Osteoblast (primary cell): ENCODE measurements at regions not wholly inside any gene's neighbourhood (a gene's known extent, or its start where the extent isn't known, plus 50 kb on each side); places are given as distances from the start of the nearest gene placed in this dataset.

Experiments used
- DNase-seq: peaks from one replicate; pipeline ENCODE4 v3.0.0; 2011; ENCODE audit warnings: low spot score, mixed read lengths; ENCODE audit not compliant: insufficient read length; ENCODE audit errors: missing footprints
- H2AFZ ChIP-seq: 2 replicates; pipeline ENCODE4 v1.6.0; 2011; ENCODE audit warnings: mild to moderate bottlenecking, low read length
- H3K27ac ChIP-seq: 2 replicates; pipeline ENCODE4 v1.5.1; 2011; ENCODE audit warnings: mild to moderate bottlenecking, low read depth, low read length, moderate library complexity
- H3K27me3 ChIP-seq: 2 replicates; pipeline ENCODE4 v1.6.0; 2012; ENCODE audit warnings: mild to moderate bottlenecking, control low read depth, inconsistent platforms, low read length, moderate library complexity; ENCODE audit not compliant: insufficient read depth
- H3K36me3 ChIP-seq: 2 replicates; pipeline ENCODE4 v1.5.1; 2011; ENCODE audit warnings: mild to moderate bottlenecking, low read length, control low read depth, moderate library complexity; ENCODE audit not compliant: insufficient read depth
- H3K4me1 ChIP-seq: 2 replicates; pipeline ENCODE4 v1.5.1; 2011; ENCODE audit warnings: mild to moderate bottlenecking, low read length, control low read depth, moderate library complexity; ENCODE audit not compliant: insufficient read depth
- H3K4me2 ChIP-seq: 2 replicates; pipeline ENCODE4 v1.6.0; 2011; ENCODE audit warnings: mild to moderate bottlenecking, low read length; ENCODE audit not compliant: insufficient read depth
- H3K4me3 ChIP-seq: fragments of 200-600 bp; sonication (generic); 3 replicates; pipeline ENCODE4 v1.5.1; 2012; ENCODE audit warnings: mild to moderate bottlenecking, low read length, inconsistent platforms; ENCODE audit not compliant: insufficient read depth
- H3K79me2 ChIP-seq: 2 replicates; pipeline ENCODE4 v1.6.0; 2012; ENCODE audit warnings: mild to moderate bottlenecking, low read length, control low read depth, inconsistent platforms; ENCODE audit not compliant: insufficient read depth
- H3K9me3 ChIP-seq: 2 replicates; pipeline ENCODE4 v1.5.1; 2011; ENCODE audit warnings: low read depth, low read length, control low read depth
- H4K20me1 ChIP-seq: 2 replicates; pipeline ENCODE4 v1.6.0; 2012; ENCODE audit warnings: mild to moderate bottlenecking, low read length, control low read depth; ENCODE audit not compliant: insufficient read depth
- TF ChIP-seq, protein P1 (sequence below): IDR thresholded peaks from 2 replicates; pipeline ENCODE4 v1.5.1; 2011; ENCODE audit warnings: mild to moderate bottlenecking, low read depth, low read length, moderate library complexity; ENCODE audit errors: extremely low read depth

DNA sequence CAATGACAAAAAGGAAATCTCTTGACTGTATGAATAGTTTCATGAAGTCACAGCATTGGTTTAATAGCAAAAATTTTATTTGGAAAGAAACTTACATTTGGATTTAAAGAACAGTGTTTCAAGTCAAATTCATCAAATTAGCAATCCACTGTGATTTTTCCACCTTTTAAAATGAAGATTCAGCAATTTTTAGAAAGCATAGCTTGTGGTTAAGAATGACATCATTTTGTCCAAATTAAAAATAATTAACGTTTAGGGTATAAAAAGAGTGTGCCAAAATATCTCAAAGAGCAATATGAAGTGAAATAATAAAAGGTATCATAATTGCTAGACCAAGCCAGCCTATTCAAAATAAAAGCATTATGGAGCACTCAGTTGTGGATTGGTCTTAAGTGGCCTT lies 114.6 kb downstream of the PAX1 start:
- H3K79me2 ChIP-seq, result no peaks in the 10 kb centered on the region
- no peaks in the 10 kb centered on the region for H3K27me3 ChIP-seq
- no peak overlapping the region for H3K27ac ChIP-seq
- DNase-seq, result no peak
- no peaks in the 10 kb centered on the region for H3K4me1 ChIP-seq
- no peaks in the 10 kb centered on the region for H4K20me1 ChIP-seq
- no peak overlapping the region for H3K4me3 ChIP-seq
- no peaks in the 10 kb centered on the region for H3K9me3 ChIP-seq
- no peaks in the 10 kb centered on the region for H3K36me3 ChIP-seq
- no peak overlapping the region for H2AFZ ChIP-seq
- H3K4me2 ChIP-seq, result no peak overlapping the region
- TF ChIP-seq, protein P1, sequence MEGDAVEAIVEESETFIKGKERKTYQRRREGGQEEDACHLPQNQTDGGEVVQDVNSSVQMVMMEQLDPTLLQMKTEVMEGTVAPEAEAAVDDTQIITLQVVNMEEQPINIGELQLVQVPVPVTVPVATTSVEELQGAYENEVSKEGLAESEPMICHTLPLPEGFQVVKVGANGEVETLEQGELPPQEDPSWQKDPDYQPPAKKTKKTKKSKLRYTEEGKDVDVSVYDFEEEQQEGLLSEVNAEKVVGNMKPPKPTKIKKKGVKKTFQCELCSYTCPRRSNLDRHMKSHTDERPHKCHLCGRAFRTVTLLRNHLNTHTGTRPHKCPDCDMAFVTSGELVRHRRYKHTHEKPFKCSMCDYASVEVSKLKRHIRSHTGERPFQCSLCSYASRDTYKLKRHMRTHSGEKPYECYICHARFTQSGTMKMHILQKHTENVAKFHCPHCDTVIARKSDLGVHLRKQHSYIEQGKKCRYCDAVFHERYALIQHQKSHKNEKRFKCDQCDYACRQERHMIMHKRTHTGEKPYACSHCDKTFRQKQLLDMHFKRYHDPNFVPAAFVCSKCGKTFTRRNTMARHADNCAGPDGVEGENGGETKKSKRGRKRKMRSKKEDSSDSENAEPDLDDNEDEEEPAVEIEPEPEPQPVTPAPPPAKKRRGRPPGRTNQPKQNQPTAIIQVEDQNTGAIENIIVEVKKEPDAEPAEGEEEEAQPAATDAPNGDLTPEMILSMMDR, result no peak

GRCh38 chr20:21812379-21812778 lies 106.9 kb downstream of the PAX1 start:
- H3K27ac ChIP-seq, result no peak overlapping the region
- DNase-seq, result no peak
- TF ChIP-seq, protein P1, result no peak
- H4K20me1 ChIP-seq, result no peaks in the 10 kb centered on the region
- no peaks in the 10 kb centered on the region for H3K36me3 ChIP-seq
- no peak overlapping the region for H2AFZ ChIP-seq
- H3K4me2 ChIP-seq, result no peak overlapping the region
- H3K27me3 ChIP-seq, result no peaks in the 10 kb centered on the region
- no peaks in the 10 kb centered on the region for H3K79me2 ChIP-seq
- no peaks in the 10 kb centered on the region for H3K9me3 ChIP-seq
- no peak overlapping the region for H3K4me3 ChIP-seq
- no peaks in the 10 kb centered on the region for H3K4me1 ChIP-seq

DNA sequence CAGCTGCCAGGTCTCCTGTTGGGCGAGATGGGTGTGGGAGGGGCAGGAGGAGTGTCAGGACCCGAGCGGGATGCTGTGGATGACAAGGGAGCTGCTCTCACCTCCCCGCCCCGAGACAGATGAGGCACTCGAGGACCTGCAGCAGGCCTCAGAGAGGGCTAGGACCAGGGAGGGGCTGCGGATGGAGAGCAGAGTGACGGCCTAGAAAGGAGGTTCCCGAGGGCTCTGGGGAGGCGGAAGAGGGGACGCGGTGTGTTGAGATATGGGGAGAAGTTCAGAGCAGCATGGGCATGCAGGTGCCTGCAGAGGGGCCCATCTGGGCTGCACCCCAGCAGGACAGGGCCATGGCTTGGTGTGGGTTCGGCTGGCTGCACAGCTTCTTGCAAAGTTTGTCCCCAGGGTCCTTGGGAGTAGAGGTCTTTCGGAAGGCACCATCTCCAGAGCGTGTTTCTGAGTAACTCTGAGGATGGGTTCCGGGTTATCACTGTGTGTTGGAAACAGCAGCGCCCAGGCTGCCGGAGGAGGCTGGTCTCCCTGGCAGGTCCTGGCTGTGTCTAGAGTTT lies 104.6 kb downstream of the PAX1 start:
- DNase-seq, result peak; percentile 56
- H3K36me3 ChIP-seq, result no peaks in the 10 kb centered on the region
- H3K27ac ChIP-seq, result no peak overlapping the region
- H3K4me3 ChIP-seq, result no peak overlapping the region
- H2AFZ ChIP-seq, result no peak overlapping the region
- TF ChIP-seq, protein P1, result no peak
- no peaks in the 10 kb centered on the region for H3K4me1 ChIP-seq
- H3K9me3 ChIP-seq, result no peaks in the 10 kb centered on the region
- no peaks in the 10 kb centered on the region for H3K79me2 ChIP-seq
- H3K27me3 ChIP-seq, result no peaks in the 10 kb centered on the region
- no peak overlapping the region for H3K4me2 ChIP-seq
- no peaks in the 10 kb centered on the region for H4K20me1 ChIP-seq

GRCh38 chr20:21808863-21809664 lies 103.6 kb downstream of the PAX1 start:
- Histone ChIP-seq H3K27ac (no peak overlapping the region), H2AFZ (no peak overlapping the region), H4K20me1 (no peaks in the 10 kb centered on the region), H3K36me3 (no peaks in the 10 kb centered on the region), H3K4me3 (no peak overlapping the region), H3K4me1 (no peaks in the 10 kb centered on the region), H3K9me3 (peaks cover 1% of the 10 kb centered on the region), H3K27me3 (no peaks in the 10 kb centered on the region), H3K4me2 (no peak overlapping the region), H3K79me2 (no peaks in the 10 kb centered on the region)
- DNase-seq, result peak; percentile 57
- TF ChIP-seq, protein P1, result peak; percentile 38
